ENCODE measurements at regions not wholly inside any gene's neighbourhood (a gene's known extent, or its start where the extent isn't known, plus 50 kb on each side); places are given as distances from the start of the nearest gene placed in this dataset.

DNA sequence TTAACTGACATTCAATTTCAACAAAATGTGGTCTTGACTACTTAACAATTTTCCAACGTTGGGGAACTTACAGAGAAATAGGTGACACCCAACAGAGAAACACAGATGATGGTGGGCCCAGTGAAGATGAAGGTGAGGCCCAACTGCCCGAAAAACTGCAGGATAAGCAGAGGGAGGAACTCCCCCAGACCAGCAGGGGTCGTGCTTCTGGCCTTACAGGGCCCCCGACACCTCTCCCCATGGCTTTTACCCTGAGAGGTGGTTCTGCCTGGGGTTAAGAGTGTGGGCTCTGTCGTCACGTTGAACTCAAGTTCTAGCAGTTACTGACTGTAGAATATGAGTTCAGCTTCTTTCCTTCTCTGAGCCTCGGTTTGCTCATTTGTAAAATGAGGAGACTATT lies 119.5 kb upstream of the SMIM21 start:
- peaks cover 0 to 2% (median 0%) of the 10 kb centered on the region in 5 experiments for H3K27me3 ChIP-seq (replicated peaks in 2 of 5; ENCODE audit: control insufficient read depth in 4 of 5, insufficient read depth in 5 of 5, low read length in 4 of 5)
- CTCF ChIA-PET: no interaction called here
- H3K27ac ChIP-seq (ENCODE audit: insufficient read depth in 1 of 2, low read depth in 1 of 2, low read length in 2 of 2, poor library complexity in 1 of 2, severe bottlenecking in 2 of 2): no peak overlapping the region

DNA sequence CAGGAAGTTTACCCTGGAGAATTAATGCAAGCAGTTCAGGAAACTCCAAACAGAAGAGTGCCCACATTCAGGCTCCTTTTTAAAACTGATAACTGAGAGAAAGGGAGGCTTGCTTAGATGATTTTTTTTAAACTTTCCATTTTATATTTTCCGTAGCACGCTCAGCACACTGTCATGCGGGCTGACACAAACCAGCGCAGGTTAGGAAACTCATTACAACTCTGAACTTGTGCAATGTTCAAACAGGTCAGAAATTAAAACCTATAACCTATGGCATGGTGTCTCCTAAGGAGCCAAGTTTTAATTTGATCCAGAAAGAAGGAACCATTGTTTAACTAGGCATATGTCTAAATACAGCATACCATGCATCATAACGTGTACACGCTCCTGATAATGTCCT lies 117.7 kb upstream of the SMIM21 start:
- Histone ChIP-seq H3K27ac (ENCODE audit: insufficient read depth in 1 of 2, low read depth in 1 of 2, low read length in 2 of 2, poor library complexity in 1 of 2, severe bottlenecking in 2 of 2) (no peak overlapping the region), H3K4me3 (ENCODE audit: control insufficient read depth in 1 of 7, extremely low read depth in 1 of 7, insufficient read depth in 4 of 7, low read depth in 2 of 7, low read length in 6 of 7) (no peak overlapping the region), H3K36me3 (ENCODE audit: control insufficient read depth in 4 of 4, insufficient read depth in 4 of 4, low read length in 3 of 4) (no peaks in the 10 kb centered on the region), H3K9me3 (ENCODE audit: control extremely low read depth in 1 of 5, control insufficient read depth in 4 of 5, insufficient read depth in 2 of 5, low read depth in 1 of 5, low read length in 4 of 5) (no peaks in the 10 kb centered on the region), H3K4me1 (ENCODE audit: control extremely low read depth in 1 of 4, control insufficient read depth in 4 of 4, insufficient read depth in 4 of 4, low read length in 3 of 4) (no peaks in the 10 kb centered on the region), H3K27me3 (replicated peaks in 2 of 5; ENCODE audit: control insufficient read depth in 4 of 5, insufficient read depth in 5 of 5, low read length in 4 of 5) (peaks cover 0 to 2% (median 0%) of the 10 kb centered on the region in 5 experiments)
- DNase-seq: no peak
- ChIA-PET CTCF (no interaction called here), POLR2A (no interaction called here)
- WGBS (ENCODE audit: insufficient coverage): 100% methylated on average over 6 of the region's 6 CpGs

More for the DNA sequence above, 119.5 kb upstream of the SMIM21 start:
- no peak for DNase-seq
- H3K4me1 ChIP-seq (ENCODE audit: control extremely low read depth in 1 of 4, control insufficient read depth in 4 of 4, insufficient read depth in 4 of 4, low read length in 3 of 4): no peaks in the 10 kb centered on the region
- H3K4me3 ChIP-seq (ENCODE audit: control insufficient read depth in 1 of 7, extremely low read depth in 1 of 7, insufficient read depth in 4 of 7, low read depth in 2 of 7, low read length in 6 of 7): no peak overlapping the region
- POLR2A ChIA-PET: no interaction called here
- no peaks in the 10 kb centered on the region for H3K36me3 ChIP-seq (ENCODE audit: control insufficient read depth in 4 of 4, insufficient read depth in 4 of 4, low read length in 3 of 4)
- 89% methylated on average over 4 of the region's 7 CpGs for WGBS (ENCODE audit: insufficient coverage)
- H3K9me3 ChIP-seq (ENCODE audit: control extremely low read depth in 1 of 5, control insufficient read depth in 4 of 5, insufficient read depth in 2 of 5, low read depth in 1 of 5, low read length in 4 of 5): no peaks in the 10 kb centered on the region

GRCh38 chr18:75544496-75544895 lies 117.0 kb upstream of the SMIM21 start:
- DNase-seq: no peak
- no peaks in the 10 kb centered on the region for H3K36me3 ChIP-seq (ENCODE audit: control insufficient read depth in 4 of 4, insufficient read depth in 4 of 4, low read length in 3 of 4)
- ChIA-PET CTCF (no interaction called here), POLR2A (no interaction called here)
- H3K27ac ChIP-seq (ENCODE audit: insufficient read depth in 1 of 2, low read depth in 1 of 2, low read length in 2 of 2, poor library complexity in 1 of 2, severe bottlenecking in 2 of 2): no peak overlapping the region
- H3K4me3 ChIP-seq (ENCODE audit: control insufficient read depth in 1 of 7, extremely low read depth in 1 of 7, insufficient read depth in 4 of 7, low read depth in 2 of 7, low read length in 6 of 7): no peak overlapping the region
- no peaks in the 10 kb centered on the region for H3K9me3 ChIP-seq (ENCODE audit: control extremely low read depth in 1 of 5, control insufficient read depth in 4 of 5, insufficient read depth in 2 of 5, low read depth in 1 of 5, low read length in 4 of 5)
- H3K27me3 ChIP-seq (replicated peaks in 2 of 5; ENCODE audit: control insufficient read depth in 4 of 5, insufficient read depth in 5 of 5, low read length in 4 of 5): peaks cover 0 to 2% (median 0%) of the 10 kb centered on the region in 5 experiments
- no peaks in the 10 kb centered on the region for H3K4me1 ChIP-seq (ENCODE audit: control extremely low read depth in 1 of 4, control insufficient read depth in 4 of 4, insufficient read depth in 4 of 4, low read length in 3 of 4)
- WGBS (ENCODE audit: insufficient coverage): no CpG with 5 or more reads among the region's 5 CpGs

GRCh38 chr18:75544051-75544481 lies 116.6 kb upstream of the SMIM21 start:
- Histone ChIP-seq H3K27ac (ENCODE audit: insufficient read depth in 1 of 2, low read depth in 1 of 2, low read length in 2 of 2, poor library complexity in 1 of 2, severe bottlenecking in 2 of 2) (no peak overlapping the region), H3K36me3 (ENCODE audit: control insufficient read depth in 4 of 4, insufficient read depth in 4 of 4, low read length in 3 of 4) (no peaks in the 10 kb centered on the region), H3K27me3 (replicated peaks in 2 of 5; ENCODE audit: control insufficient read depth in 4 of 5, insufficient read depth in 5 of 5, low read length in 4 of 5) (peaks cover 0 to 2% (median 0%) of the 10 kb centered on the region in 5 experiments), H3K9me3 (ENCODE audit: control extremely low read depth in 1 of 5, control insufficient read depth in 4 of 5, insufficient read depth in 2 of 5, low read depth in 1 of 5, low read length in 4 of 5) (no peaks in the 10 kb centered on the region), H3K4me3 (ENCODE audit: control insufficient read depth in 1 of 7, extremely low read depth in 1 of 7, insufficient read depth in 4 of 7, low read depth in 2 of 7, low read length in 6 of 7) (no peak overlapping the region), H3K4me1 (ENCODE audit: control extremely low read depth in 1 of 4, control insufficient read depth in 4 of 4, insufficient read depth in 4 of 4, low read length in 3 of 4) (no peaks in the 10 kb centered on the region)
- POLR2A ChIA-PET: no interaction called here
- CTCF ChIA-PET: no interaction called here
- 94% methylated on average over 9 of the region's 10 CpGs for WGBS (ENCODE audit: insufficient coverage)
- no peak for DNase-seq

DNA sequence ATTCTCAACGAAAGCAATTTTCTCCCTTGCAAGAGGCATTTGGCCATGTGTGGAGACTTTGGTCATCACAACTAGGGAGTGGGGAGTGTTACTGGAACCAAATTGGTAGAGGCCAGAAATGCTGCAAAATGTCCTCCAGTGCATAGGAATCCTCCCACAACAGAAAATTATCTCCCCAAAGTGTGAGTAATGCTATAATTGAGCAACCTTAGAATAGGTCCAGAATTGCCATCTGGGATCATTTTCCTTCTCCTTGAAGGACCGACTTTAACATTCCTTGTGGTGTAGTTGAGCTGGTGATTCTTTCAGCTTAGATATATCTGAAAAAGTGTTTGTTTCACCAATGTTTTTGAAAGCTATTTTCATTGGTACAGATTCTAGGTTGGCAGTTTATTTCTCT lies 111.2 kb upstream of the SMIM21 start:
- CTCF ChIA-PET: no interaction called here

DNA sequence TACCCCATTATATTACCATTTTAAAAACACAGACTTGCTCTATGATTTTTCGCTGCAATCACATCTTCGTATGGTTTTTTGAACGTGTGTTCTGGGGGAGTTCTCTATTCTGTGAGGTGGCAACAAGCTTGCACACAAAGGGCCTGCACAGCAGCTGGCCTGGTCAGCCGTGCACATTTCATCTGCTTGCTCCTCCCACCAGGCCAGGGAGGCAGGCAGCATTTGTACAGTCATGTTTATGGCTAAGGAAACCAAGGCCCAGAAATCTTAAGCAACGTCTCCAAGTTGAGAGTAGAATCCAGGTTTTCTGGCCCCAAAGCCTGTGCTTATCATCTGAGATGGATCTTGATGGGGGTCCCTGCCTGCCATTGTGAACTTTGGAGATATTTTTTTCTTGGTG lies 106.4 kb upstream of the SMIM21 start:
- WGBS (ENCODE audit: insufficient coverage): 80% methylated on average over 3 of the region's 5 CpGs

More for the DNA sequence above, 111.2 kb upstream of the SMIM21 start:
- DNase-seq: no peak
- Histone ChIP-seq H3K27me3 (replicated peaks in 2 of 5; ENCODE audit: control insufficient read depth in 4 of 5, insufficient read depth in 5 of 5, low read length in 4 of 5) (peaks cover 0 to 3% (median 0%) of the 10 kb centered on the region in 5 experiments), H3K4me3 (ENCODE audit: control insufficient read depth in 1 of 7, extremely low read depth in 1 of 7, insufficient read depth in 4 of 7, low read depth in 2 of 7, low read length in 6 of 7) (no peak overlapping the region), H3K36me3 (ENCODE audit: control insufficient read depth in 4 of 4, insufficient read depth in 4 of 4, low read length in 3 of 4) (no peaks in the 10 kb centered on the region), H3K9me3 (ENCODE audit: control extremely low read depth in 1 of 5, control insufficient read depth in 4 of 5, insufficient read depth in 2 of 5, low read depth in 1 of 5, low read length in 4 of 5) (no peaks in the 10 kb centered on the region), H3K4me1 (ENCODE audit: control extremely low read depth in 1 of 4, control insufficient read depth in 4 of 4, insufficient read depth in 4 of 4, low read length in 3 of 4) (no peaks in the 10 kb centered on the region), H3K27ac (ENCODE audit: insufficient read depth in 1 of 2, low read depth in 1 of 2, low read length in 2 of 2, poor library complexity in 1 of 2, severe bottlenecking in 2 of 2) (no peak overlapping the region)
- 100% methylated on average over 2 of the region's 2 CpGs for WGBS (ENCODE audit: insufficient coverage)
- POLR2A ChIA-PET: no interaction called here

DNA sequence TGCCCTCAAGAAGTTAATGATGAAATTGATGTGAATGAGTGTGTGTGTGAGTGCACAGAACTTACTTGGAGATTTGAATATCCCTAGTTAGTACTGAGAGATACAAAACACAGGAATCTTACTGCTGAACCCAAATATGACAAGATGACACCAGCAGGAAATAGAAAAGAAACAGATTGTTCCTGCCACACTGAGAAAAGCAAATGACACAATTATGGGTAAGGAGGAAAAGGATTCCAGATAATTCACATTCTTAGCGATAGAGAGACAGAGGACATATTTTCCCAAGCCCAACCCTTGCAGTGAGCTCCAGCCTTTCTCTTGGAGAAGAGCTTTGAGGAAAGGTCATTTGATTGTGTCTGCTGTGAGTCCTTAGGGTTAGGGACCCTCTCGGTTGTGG lies 105.7 kb upstream of the SMIM21 start:
- no peak overlapping the region for H3K27ac ChIP-seq (ENCODE audit: insufficient read depth in 1 of 2, low read depth in 1 of 2, low read length in 2 of 2, poor library complexity in 1 of 2, severe bottlenecking in 2 of 2)
- no peak for DNase-seq
- H3K4me1 ChIP-seq (ENCODE audit: control extremely low read depth in 1 of 4, control insufficient read depth in 4 of 4, insufficient read depth in 4 of 4, low read length in 3 of 4): no peaks in the 10 kb centered on the region
- POLR2A ChIA-PET: no interaction called here
- no peak overlapping the region for H3K4me3 ChIP-seq (ENCODE audit: control insufficient read depth in 1 of 7, extremely low read depth in 1 of 7, insufficient read depth in 4 of 7, low read depth in 2 of 7, low read length in 6 of 7)
- no peaks in the 10 kb centered on the region for H3K9me3 ChIP-seq (ENCODE audit: control extremely low read depth in 1 of 5, control insufficient read depth in 4 of 5, insufficient read depth in 2 of 5, low read depth in 1 of 5, low read length in 4 of 5)
- no peaks in the 10 kb centered on the region for H3K27me3 ChIP-seq (replicated peaks in 2 of 5; ENCODE audit: control insufficient read depth in 4 of 5, insufficient read depth in 5 of 5, low read length in 4 of 5)
- WGBS (ENCODE audit: insufficient coverage): 80% methylated on average over 1 of the region's 2 CpGs
- CTCF ChIA-PET: no interaction called here
- H3K36me3 ChIP-seq (ENCODE audit: control insufficient read depth in 4 of 4, insufficient read depth in 4 of 4, low read length in 3 of 4): no peaks in the 10 kb centered on the region

More for the DNA sequence above, 106.4 kb upstream of the SMIM21 start:
- Histone ChIP-seq H3K27ac (ENCODE audit: insufficient read depth in 1 of 2, low read depth in 1 of 2, low read length in 2 of 2, poor library complexity in 1 of 2, severe bottlenecking in 2 of 2) (no peak overlapping the region), H3K4me1 (ENCODE audit: control extremely low read depth in 1 of 4, control insufficient read depth in 4 of 4, insufficient read depth in 4 of 4, low read length in 3 of 4) (no peaks in the 10 kb centered on the region), H3K9me3 (ENCODE audit: control extremely low read depth in 1 of 5, control insufficient read depth in 4 of 5, insufficient read depth in 2 of 5, low read depth in 1 of 5, low read length in 4 of 5) (no peaks in the 10 kb centered on the region), H3K27me3 (replicated peaks in 2 of 5; ENCODE audit: control insufficient read depth in 4 of 5, insufficient read depth in 5 of 5, low read length in 4 of 5) (peaks cover 0 to 2% (median 0%) of the 10 kb centered on the region in 5 experiments), H3K36me3 (ENCODE audit: control insufficient read depth in 4 of 4, insufficient read depth in 4 of 4, low read length in 3 of 4) (no peaks in the 10 kb centered on the region), H3K4me3 (ENCODE audit: control insufficient read depth in 1 of 7, extremely low read depth in 1 of 7, insufficient read depth in 4 of 7, low read depth in 2 of 7, low read length in 6 of 7) (no peak overlapping the region)
- no peak for DNase-seq
- ChIA-PET CTCF (no interaction called here), POLR2A (no interaction called here)

Data from common myeloid progenitor, CD34-positive (primary cell).